K562 (cell line): ENCODE measurements at regions not wholly inside any gene's neighbourhood (a gene's known extent, or its start where the extent isn't known, plus 50 kb on each side); places are given as distances from the start of the nearest gene placed in this dataset.

ENCODE experiments used
- ATAC-seq: fragments of 200-7000 bp; cut with Tn5 transposase; 3 replicates; pipeline ENCODE4 v1.9.1; 2020; ENCODE audit warnings: moderate library complexity
- BruUV-seq: library from RNA; stranded (reverse); fragments of 400-500 nt; replicated peaks from 2 replicates; lab custom pipeline; 2021; lab: Mats Ljungman, UMichigan
- CTCF ChIA-PET: fragments of 300-600 bp; formaldehyde crosslinking; extraction: SDS; loops from one replicate; lab custom pipeline; 2021; ENCODE audit warnings: low intra/inter-chr PET ratio; lab: Yijun Ruan, JAX
- POLR2A ChIA-PET: fragments of 300-600, 350-650 bp; sonication (Branson Sonifier 250); formaldehyde crosslinking; extraction: SDS; loops from one replicate; lab custom pipeline; 2021; ENCODE audit warnings: antibody characterized with exemption, inconsistent platforms; lab: Yijun Ruan, JAX
- DNase-seq, 4 experiments: peaks; one replicate each; pipeline versions ENCODE4 v3.0.0 to v3.0.0-alpha.2; 2011 to 2018; ENCODE audit warnings: low spot score in 3 of 4, mixed read lengths in 3 of 4; ENCODE audit errors: extremely low read depth in 1 of 4
- FAIRE-seq: peaks from 2 replicates; lab custom pipeline; 2011; peaks lifted over from hg19 to GRCh38; lab: Jason Lieb, UNC
- H2AFZ ChIP-seq: 2 replicates; pipeline ENCODE4 v1.6.0; 2011; ENCODE audit warnings: low read depth, low read length, control low read depth, inconsistent platforms
- H3K27ac ChIP-seq: fragments of 200-600 bp; 3 replicates; pipeline ENCODE4 v1.8.0; 2011; ENCODE audit warnings: low read depth, mild to moderate bottlenecking, control low read depth, inconsistent platforms, low read length, moderate library complexity, mixed read lengths; ENCODE audit errors: extremely low read depth
- H3K27me3 ChIP-seq, 2 experiments: fragments of 300-600 bp in 1 of 2; 2 replicates in 1 of 2; 3 replicates in 1 of 2; pipeline versions ENCODE4 v1.6.0 to v1.8.0; 2011; ENCODE audit warnings: inconsistent platforms in 2 of 2, low read length in 2 of 2, mild to moderate bottlenecking in 1 of 2, mixed read lengths in 1 of 2, moderate library complexity in 1 of 2; ENCODE audit not compliant: control insufficient read depth in 2 of 2, insufficient read depth in 2 of 2
- H3K36me3 ChIP-seq: fragments of 300-600 bp; 3 replicates; pipeline ENCODE4 v1.8.0; 2011; ENCODE audit warnings: mild to moderate bottlenecking, low read length, inconsistent platforms; ENCODE audit not compliant: control insufficient read depth, insufficient read depth
- H3K4me1 ChIP-seq, 2 experiments: fragments of 200-600 bp in 1 of 2; replicated peaks in 1 of 2; 2 replicates in 1 of 2; 3 replicates in 1 of 2; pipeline versions ENCODE4 v1.5.1 to v1.8.0; 2011; ENCODE audit warnings: inconsistent platforms in 2 of 2, low read length in 2 of 2, mild to moderate bottlenecking in 1 of 2, mixed read lengths in 1 of 2, moderate library complexity in 1 of 2; ENCODE audit not compliant: control insufficient read depth in 2 of 2, insufficient read depth in 2 of 2
- H3K4me2 ChIP-seq: 2 replicates; pipeline ENCODE4 v1.6.1; 2011; ENCODE audit warnings: low read length, control low read depth, inconsistent platforms, mixed read lengths; ENCODE audit not compliant: insufficient read depth
- H3K4me3 ChIP-seq: fragments of 200-600 bp; sonication (generic), shearing (Covaris generic); 2 replicates; pipeline ENCODE4 v1.5.1; 2016; ENCODE audit warnings: control low read depth, inconsistent platforms
- H3K79me2 ChIP-seq: fragments of 200-600 bp; 3 replicates; pipeline ENCODE4 v1.8.0; 2011; ENCODE audit warnings: low read length, inconsistent platforms; ENCODE audit not compliant: control insufficient read depth, insufficient read depth
- H3K9ac ChIP-seq, 2 experiments: 2 replicates each; pipeline versions ENCODE4 v1.6.0 to v1.6.1; 2011; ENCODE audit warnings: low read depth in 2 of 2, low read length in 2 of 2, control low read depth in 1 of 2, inconsistent platforms in 1 of 2, mild to moderate bottlenecking in 1 of 2, mixed read lengths in 1 of 2; ENCODE audit not compliant: insufficient read depth in 1 of 2
- H3K9me1 ChIP-seq: one replicate; pipeline ENCODE4 v1.6.0; 2011; ENCODE audit warnings: inconsistent platforms, mild to moderate bottlenecking, low read length, moderate library complexity; ENCODE audit not compliant: control insufficient read depth, insufficient read depth
- H3K9me3 ChIP-seq: replicated peaks from 2 replicates; pipeline ENCODE4 v1.5.1; 2011; ENCODE audit warnings: low read depth, low read length, inconsistent platforms; ENCODE audit not compliant: control insufficient read depth, insufficient read depth
- H4K20me1 ChIP-seq: replicated peaks from 2 replicates; pipeline ENCODE4 v1.6.1; 2011; ENCODE audit warnings: low read length, inconsistent platforms, mixed read lengths; ENCODE audit not compliant: control insufficient read depth, insufficient read depth
- BMI1 ChIP-seq: fragments of 150-350 bp; IDR thresholded peaks from 2 replicates; pipeline ENCODE4 v1.6.1; 2014; ENCODE audit warnings: low read length
- DNMT1 ChIP-seq: fragments of 450-650 bp; IDR thresholded peaks from 2 replicates; pipeline ENCODE4 v1.6.1; 2016; ENCODE audit warnings: antibody characterized with exemption, mild to moderate bottlenecking
- FOXM1 ChIP-seq, 2 experiments: fragments of 450-650 bp in 1 of 2; sonication (generic) in 1 of 2; formaldehyde crosslinking in 1 of 2; IDR thresholded peaks; 2 replicates each; pipeline versions ENCODE4 v1.6.1 to v1.9.0; 2017 to 2022; ENCODE audit warnings: low read depth in 2 of 2, mild to moderate bottlenecking in 2 of 2, missing genetic modification reagents in 1 of 2, moderate library complexity in 1 of 2
- NFIX ChIP-seq: fragments of 250-450 bp; sonication (Bioruptor Pico); IDR thresholded peaks from 2 replicates; pipeline ENCODE4 v1.4.0; 2020; ENCODE audit warnings: low read depth, mild to moderate bottlenecking, moderate library complexity
- PHF20 ChIP-seq: fragments of 450-650 bp; IDR thresholded peaks from 2 replicates; pipeline ENCODE4 v1.6.1; 2018; ENCODE audit not compliant: partially characterized antibody
- REST ChIP-seq, 2 experiments: fragments of 450-650 bp; formaldehyde crosslinking in 1 of 2; IDR thresholded peaks; 2 replicates each; pipeline versions ENCODE4 v1.4.0 to v1.6.1; 2014 to 2020; ENCODE audit warnings: mild to moderate bottlenecking in 2 of 2, borderline replicate concordance in 1 of 2, low read depth in 1 of 2
- SMAD3 ChIP-seq: fragments of 450-650 bp; formaldehyde crosslinking; conservative IDR thresholded peaks from 2 replicates; pipeline ENCODE4 v1.4.0; 2020; ENCODE audit warnings: mild to moderate bottlenecking
- SNIP1 ChIP-seq: fragments of 450-650 bp; IDR thresholded peaks from 2 replicates; pipeline ENCODE4 v1.7.1; 2017; ENCODE audit warnings: low read depth, mild to moderate bottlenecking
- TGIF2 ChIP-seq: sonication (generic); formaldehyde crosslinking; IDR thresholded peaks from 2 replicates; pipeline ENCODE4 v1.8.1; 2022; ENCODE audit warnings: mild to moderate bottlenecking, missing genetic modification reagents, moderate library complexity
- ZNF124 ChIP-seq: sonication (generic); formaldehyde crosslinking; IDR thresholded peaks from 2 replicates; pipeline ENCODE4 v1.8.1; 2022; ENCODE audit warnings: missing genetic modification reagents
- ZNF740 ChIP-seq, 3 experiments: fragments of 200-800 bp in 1 of 3; sonication (Bioruptor generic) in 1 of 3; sonication (generic) in 1 of 3; formaldehyde crosslinking in 1 of 3; IDR thresholded peaks; 2 replicates each; pipeline versions ENCODE4 v1.6.1 to v1.8.0; 2016 to 2022; ENCODE audit warnings: mild to moderate bottlenecking in 2 of 3, missing compliant biosample characterization in 2 of 3, missing genetic modification characterization in 2 of 3, missing genetic modification reagents in 1 of 3
- WGBS: fragments of 100-300 bp; shearing (Covaris generic); methylation state at CpG from one replicate; pipeline ENCODE4 v1.1.6; 2016; ENCODE audit warnings: low coverage, mixed read lengths; ENCODE audit not compliant: insufficient coverage; ENCODE audit errors: missing lambda C conversion rate; 5-methylcytosine and 5-hydroxymethylcytosine counted together
- in situ Hi-C: fragments of 300-500 bp; cut with MboI; formaldehyde crosslinking; loops from 4 replicates; pipeline ENCODE4 v1.15.0; 2018; ENCODE audit warnings: inconsistent platforms, mixed read lengths
- intact Hi-C: fragments of 100-400 bp; cut with micrococcal nuclease; formaldehyde crosslinking; loops from 2 replicates; pipeline ENCODE4 v1.14.2; 2022
- TF ChIP-seq, protein P1 (sequence below): fragments of 250-450 bp; sonication (Bioruptor Pico); IDR thresholded peaks from 2 replicates; pipeline ENCODE4 v1.8.0; 2022; ENCODE audit warnings: moderate library complexity, mild to moderate bottlenecking, inconsistent platforms

DNA sequence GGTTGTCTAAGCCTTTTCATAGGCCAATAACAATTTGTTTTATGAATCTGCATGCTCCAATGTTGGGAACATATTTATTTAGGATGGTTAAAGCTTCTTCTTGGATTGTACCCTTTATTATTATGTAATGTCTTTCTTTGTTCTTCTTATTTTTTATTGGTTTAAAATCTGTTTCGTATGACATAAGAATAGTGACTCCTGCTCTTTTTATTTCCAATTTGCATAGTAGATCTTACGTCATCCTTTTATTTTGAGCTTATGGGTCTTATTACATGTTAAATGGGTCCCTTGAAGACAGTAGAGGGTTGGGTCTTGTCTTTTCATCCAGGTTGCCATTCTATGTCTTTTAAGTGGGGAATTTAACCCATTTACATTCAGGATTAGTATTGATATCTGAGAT, 561.9 kb upstream of the GHITM start:
- H3K9me1 ChIP-seq = no peaks in the 10 kb centered on the region
- ChIA-PET POLR2A (no interaction called here), CTCF (no interaction called here)
- no peak overlapping the region for H3K4me2 ChIP-seq
- 5% methylated on average over 2 of the region's 2 CpGs for WGBS
- no peaks in the 10 kb centered on the region for H3K4me1 ChIP-seq
- H3K27ac ChIP-seq = no peak overlapping the region
- no peak overlapping the region for H3K9ac ChIP-seq
- no peak overlapping the region for H3K4me3 ChIP-seq
- H3K79me2 ChIP-seq = no peaks in the 10 kb centered on the region
- H4K20me1 ChIP-seq = no peaks in the 10 kb centered on the region
- intact Hi-C loops (no loop called here), in situ Hi-C loops (no loop called here)
- FAIRE-seq = no peak
- H3K27me3 ChIP-seq = no peaks in the 10 kb centered on the region
- no peaks in the 10 kb centered on the region for H3K36me3 ChIP-seq
- BruUV-seq = no TSS peak
- H2AFZ ChIP-seq = no peak overlapping the region
- ATAC-seq = no peak
- peaks cover 2% of the 10 kb centered on the region for H3K9me3 ChIP-seq
- no peak for DNase-seq
- TF ChIP-seq ZNF740 (CRISPR knock-in tag; IDR thresholded peaks at IDR 0.05) = no peak
- no peak for TF ChIP-seq ZNF740 (tag; IDR thresholded peaks at IDR 0.05)
- TF ChIP-seq, protein P1, sequence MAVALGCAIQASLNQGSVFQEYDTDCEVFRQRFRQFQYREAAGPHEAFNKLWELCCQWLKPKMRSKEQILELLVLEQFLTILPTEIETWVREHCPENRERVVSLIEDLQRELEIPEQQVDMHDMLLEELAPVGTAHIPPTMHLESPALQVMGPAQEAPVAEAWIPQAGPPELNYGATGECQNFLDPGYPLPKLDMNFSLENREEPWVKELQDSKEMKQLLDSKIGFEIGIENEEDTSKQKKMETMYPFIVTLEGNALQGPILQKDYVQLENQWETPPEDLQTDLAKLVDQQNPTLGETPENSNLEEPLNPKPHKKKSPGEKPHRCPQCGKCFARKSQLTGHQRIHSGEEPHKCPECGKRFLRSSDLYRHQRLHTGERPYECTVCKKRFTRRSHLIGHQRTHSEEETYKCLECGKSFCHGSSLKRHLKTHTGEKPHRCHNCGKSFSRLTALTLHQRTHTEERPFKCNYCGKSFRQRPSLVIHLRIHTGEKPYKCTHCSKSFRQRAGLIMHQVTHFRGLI = no peak
- no peak for TF ChIP-seq PHF20
- TF ChIP-seq NFIX (CRISPR knock-in tag) = no peak
- TF ChIP-seq REST (IDR thresholded peaks at IDR 0.05; ENCODE audit: borderline replicate concordance) = no peak
- no peak for TF ChIP-seq REST (CRISPR knock-in tag; IDR thresholded peaks at IDR 0.05; ENCODE audit: low read depth)
- no peak for TF ChIP-seq BMI1
- no peak for TF ChIP-seq SNIP1
- no peak for TF ChIP-seq TGIF2 (CRISPR knock-in tag)
- TF ChIP-seq SMAD3 = no peak
- no peak for TF ChIP-seq FOXM1 (IDR thresholded peaks at IDR 0.05; ENCODE audit: low read depth)
- no peak for TF ChIP-seq FOXM1 (CRISPR knock-in tag; IDR thresholded peaks at IDR 0.05; ENCODE audit: low read depth)
- TF ChIP-seq DNMT1 = no peak
- no peak for TF ChIP-seq ZNF124 (CRISPR knock-in tag)
